ENCODE measurements at regions not wholly inside any gene's neighbourhood (a gene's known extent, or its start where the extent isn't known, plus 50 kb on each side); places are given as distances from the start of the nearest gene placed in this dataset.

DNA sequence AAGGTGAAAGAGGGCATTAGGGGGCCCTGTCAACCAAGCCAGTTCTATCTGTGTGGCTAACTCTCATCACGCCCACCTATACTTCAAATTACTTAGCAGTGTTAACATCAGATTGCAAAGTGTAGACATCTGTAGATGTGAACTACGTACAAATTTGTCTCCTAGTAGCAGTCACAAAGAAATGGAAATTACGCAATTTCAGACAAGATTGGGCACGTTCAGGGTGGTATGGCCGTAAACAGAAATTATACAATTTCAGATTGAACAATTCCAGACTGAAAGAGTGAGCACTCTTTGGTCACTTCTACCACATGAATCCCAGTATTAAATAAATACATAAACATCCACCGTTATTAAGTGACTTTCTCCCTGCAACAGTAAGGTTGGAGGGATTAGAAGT is 592.7 kb upstream of the PSMD7 start:
- no peak for DNase-seq (ENCODE audit: low read depth)

DNA sequence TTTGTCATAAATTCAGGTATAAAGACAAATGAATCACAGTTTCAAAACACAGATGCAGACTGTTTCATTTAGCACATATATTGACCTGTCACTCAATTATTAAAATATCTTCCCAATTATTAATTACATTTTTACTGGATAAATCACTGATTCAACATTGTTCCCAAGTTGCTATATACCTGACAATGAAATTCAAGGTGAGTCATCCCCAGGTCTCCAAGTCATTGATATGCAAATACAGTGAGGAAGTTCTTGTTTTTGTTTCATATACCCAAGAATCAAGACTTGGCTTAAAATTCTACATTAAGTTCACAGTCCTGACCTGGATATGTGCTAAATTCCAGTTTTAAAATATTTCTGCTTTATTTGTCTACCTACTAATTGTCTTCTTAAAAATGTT is 599.3 kb upstream of the PSMD7 start:
- DNase-seq (ENCODE audit: low read depth): no peak

DNA sequence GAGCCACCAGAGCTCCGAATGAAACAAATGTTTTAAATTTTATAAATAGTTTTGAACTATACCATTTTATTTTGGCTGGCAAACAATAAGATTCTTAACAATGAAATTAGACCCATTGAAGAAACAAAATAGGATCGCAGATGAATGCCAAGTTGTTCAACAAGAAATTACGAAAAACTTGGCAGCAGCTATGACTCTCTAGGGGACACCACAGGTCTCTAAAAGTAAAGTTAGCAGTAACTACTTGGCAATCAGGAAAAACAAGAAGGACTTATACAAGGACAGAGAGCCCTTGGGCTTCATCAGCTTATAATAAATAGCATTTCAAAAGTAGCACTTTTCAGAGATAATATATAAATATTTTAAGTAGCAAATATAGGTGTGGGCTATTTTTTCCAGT is 603.8 kb upstream of the PSMD7 start:
- no peak for DNase-seq (ENCODE audit: low read depth)

DNA sequence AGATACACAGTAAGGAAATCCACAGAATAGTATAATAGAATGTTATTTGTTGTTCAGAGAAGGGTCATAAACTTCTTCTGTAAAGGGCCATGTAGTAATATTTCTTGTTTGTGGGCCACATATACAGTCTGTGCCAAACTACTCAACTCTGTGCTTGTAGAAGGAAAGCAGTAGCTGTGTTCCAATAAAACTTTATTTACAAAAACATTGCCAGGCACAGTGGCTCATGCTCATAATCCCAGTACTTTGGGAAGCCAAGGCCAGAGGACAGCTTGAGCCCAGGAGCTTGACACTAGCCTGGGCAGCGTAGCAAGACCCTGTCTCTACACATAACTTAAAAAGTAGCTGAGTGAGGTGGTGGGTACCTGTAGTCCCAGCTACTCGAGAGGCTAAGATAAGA is 612.8 kb upstream of the PSMD7 start:
- no peak for DNase-seq (ENCODE audit: low read depth)

DNA sequence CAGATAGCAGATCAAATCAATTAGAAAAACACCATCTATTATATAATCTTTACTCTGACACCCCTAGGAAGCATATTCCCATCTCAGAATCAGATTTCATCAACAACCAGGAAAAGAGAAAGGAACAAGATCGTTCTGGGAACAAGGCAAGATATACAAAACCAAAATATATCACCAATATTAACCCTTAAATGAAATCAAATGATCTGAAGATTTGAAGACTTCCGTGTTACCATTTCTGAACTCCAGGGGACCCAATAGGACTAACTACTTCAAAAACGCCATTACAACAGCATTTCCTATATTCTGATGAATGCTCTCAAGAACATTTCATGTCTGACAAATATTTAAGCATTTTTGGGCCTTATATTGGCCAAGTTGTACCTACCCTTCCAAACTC is 624.2 kb upstream of the ZFHX3 start:
- no peak for DNase-seq (ENCODE audit: low read depth)

DNA sequence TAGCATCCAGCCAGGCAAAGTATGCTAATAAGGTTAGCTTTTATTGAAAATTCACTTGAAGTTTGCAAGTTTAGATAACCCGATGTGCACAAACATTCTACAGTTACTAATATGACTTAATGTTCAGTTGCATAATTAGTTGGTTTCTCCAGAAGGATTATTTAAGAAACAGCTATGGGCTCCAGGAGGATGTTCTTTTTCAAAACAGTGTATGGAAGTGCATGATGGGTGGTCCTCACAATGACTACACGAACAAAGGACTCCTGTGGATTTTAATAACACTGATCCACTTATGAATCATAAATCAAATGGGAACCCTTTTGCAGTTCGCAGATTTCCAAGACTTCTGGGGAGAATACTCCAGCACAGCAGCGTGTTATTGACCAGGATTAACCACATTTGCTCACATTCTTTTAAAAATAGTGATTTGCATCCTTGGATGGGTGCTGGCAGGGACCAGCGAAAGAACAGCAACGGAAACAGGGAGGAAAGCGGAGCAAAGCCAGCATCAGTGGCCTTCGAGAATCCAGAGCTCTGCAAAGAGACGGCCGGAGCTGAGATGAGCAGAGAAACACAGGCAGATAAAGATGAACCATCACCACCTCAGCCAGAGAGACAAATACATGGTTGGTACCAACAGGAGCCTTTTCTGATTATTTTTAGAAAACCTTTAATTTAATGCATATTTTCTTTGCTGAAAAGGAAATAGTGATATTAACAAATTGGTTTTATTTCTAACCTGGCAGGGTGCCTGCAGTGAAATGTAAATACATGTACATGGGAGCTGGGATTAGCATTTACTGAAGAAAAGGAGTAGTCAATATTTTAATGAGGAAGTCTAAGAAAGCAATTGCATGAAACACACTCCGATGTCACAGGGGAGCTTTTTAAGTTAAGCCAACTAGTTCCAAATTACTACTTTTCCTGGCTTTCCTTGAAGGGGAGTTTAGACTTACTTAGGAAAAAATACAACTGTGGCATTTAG is 623.2 kb upstream of the ZFHX3 start:
- no peak for DNase-seq (ENCODE audit: low read depth)

DNA sequence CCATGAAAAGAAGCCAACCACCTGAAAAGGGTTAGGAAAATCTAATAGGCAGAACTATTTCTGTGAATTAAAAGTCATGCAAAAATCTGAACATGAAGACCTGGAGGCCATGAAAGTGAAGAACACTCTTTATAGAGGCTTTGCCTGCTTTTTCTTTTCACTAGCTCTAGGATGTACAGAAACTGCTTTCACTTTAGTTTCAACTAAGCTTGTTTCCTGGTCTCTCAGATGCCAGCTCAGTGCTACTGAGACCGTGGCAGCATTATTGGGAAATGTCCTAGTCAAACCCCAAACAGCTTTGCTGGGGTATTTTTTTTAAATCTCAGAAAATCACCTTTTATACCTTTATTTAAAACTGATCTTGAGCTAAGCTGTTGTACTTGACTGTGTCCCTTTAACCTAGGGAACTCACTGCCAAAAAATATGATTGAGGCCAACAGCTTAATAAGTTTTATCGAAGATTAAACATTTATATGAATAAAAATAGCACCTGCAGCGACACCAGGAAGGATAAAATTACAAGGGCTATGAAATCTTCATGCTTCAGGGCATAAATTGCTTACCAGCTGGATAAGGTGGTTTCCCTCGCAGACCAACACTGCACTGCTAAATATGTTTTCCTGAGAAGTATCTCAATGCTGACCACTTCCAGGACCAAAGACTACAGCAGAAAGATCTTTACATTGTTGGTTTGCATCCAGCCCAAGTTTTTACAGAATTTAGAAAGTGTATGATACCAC is 621.8 kb upstream of the ZFHX3 start:
- DNase-seq (ENCODE audit: low read depth): no peak

DNA sequence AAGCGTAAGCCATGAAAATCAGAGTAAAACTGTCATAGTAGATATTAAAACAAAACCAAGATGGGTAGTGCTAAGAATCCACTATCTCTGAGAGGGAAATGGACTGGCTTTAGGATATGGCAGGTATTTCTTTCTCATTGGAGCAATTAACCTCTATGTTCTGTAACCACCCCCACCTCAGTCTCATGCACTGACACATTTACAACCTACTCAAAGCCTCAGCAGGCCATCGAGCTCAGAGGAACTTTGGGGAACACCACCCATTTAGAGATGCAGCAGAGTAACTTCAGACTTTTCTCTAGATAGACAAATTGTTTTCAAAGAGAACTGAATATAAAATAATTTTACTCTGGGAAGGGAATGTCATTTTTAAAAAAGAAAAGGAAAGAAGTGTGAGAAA is 615.8 kb upstream of the ZFHX3 start:
- no peak for DNase-seq (ENCODE audit: low read depth)

DNA sequence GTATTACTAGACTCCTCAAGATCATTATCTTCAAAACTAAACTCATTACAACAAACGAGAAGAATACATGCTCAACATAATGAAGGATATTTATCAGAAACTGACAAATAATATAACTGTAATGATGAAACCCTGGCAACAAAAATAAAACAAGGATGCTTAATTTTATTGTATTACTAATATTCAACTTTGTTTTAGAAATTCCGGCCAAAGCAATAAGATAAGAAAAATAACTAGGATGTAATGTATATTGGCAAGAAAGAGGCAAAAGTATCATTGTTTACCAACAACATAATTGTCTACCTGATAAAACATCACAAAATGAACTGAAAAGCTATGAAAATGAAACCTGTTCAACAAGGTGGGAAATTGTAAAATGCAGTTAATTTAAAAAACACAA is 588.3 kb upstream of the ZFHX3 start:
- DNase-seq (ENCODE audit: low read depth): no peak

DNA sequence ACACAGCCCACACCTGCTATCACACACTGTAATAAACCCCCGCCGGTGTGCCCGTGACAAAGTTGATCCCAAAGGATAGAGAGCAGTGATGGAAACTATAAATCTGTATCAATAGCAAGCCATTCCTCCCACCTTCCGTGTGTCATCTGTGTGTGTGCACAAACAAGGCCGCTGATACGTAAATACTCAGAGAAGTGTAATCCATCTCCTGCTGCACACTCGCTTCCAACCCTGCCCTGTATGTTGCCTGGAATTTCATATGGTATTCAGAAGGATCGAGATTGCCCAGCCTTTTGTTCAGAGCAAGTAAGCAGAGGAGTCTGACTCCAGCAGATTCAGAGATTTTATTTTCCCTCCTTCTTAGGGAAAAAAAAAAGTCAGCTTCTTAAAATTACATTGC is 581.1 kb upstream of the ZFHX3 start:
- DNase-seq (ENCODE audit: low read depth): no peak

DNA sequence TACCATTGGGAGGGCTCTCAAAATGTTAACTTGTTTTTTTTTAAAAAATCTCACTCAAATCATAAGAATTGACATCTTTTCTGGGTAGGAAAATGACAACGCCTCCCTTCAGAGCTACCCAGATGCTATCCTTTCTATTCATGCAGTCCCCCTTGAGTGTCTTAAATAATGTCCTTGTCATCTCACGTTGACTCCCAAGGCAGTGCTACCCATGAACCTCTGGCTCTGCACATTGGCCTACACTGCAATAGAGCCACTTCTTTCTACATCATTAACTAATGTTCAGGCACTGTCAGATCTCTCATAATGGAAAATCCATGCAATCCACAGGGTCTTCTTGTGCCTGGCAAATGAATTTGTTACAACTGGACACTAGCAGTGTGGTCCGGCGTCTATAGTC is 569.8 kb upstream of the ZFHX3 start:
- no peak for DNase-seq (ENCODE audit: low read depth)

DNA sequence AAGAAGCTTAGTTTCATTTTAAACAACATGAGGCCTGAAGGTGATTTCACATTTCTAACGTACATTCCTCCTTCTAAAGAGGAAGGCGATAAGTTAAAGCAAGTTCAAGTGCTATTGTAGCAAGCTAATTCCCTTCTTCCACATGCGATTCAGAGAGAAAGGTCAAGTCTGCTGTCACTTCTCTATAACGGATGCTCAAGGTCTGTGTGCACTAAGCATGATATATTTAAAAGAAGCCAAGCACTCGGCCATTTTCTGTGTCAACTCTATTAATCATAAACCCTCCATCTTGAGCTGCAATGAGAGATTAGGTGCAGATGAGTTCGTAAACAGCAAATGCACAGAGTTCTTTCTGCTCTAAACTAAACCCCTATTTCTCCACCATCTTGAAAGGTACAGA is 568.8 kb upstream of the ZFHX3 start:
- DNase-seq (ENCODE audit: low read depth): no peak

DNA sequence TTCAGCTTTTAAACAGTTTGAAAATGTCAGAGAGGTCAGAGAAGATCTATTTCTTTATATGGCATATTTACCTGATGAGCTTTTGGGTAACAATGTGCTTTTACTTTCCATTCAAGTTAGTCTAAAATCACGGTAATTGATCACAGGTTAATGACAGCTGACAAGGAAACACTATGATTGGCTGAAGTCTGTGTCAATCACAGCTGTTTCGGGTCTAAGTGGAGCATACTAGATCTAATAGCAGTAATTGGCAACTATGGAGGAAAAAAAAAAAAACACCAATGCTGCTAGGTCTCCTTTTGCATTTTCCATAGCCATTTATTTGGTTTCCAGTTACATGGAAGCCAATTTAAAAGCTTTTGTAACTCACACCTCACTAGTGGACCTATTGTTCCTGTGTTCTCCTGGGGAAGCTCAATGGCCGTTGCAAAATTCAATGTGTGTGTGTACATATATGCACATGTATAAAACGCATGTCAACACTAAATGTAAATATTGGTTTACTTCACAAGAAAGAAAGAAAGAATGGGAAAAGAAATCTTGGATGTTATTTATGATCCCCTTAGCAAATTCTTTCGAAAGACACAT is 568.3 kb upstream of the ZFHX3 start:
- peak; percentile 49 for DNase-seq (ENCODE audit: low read depth)

DNA sequence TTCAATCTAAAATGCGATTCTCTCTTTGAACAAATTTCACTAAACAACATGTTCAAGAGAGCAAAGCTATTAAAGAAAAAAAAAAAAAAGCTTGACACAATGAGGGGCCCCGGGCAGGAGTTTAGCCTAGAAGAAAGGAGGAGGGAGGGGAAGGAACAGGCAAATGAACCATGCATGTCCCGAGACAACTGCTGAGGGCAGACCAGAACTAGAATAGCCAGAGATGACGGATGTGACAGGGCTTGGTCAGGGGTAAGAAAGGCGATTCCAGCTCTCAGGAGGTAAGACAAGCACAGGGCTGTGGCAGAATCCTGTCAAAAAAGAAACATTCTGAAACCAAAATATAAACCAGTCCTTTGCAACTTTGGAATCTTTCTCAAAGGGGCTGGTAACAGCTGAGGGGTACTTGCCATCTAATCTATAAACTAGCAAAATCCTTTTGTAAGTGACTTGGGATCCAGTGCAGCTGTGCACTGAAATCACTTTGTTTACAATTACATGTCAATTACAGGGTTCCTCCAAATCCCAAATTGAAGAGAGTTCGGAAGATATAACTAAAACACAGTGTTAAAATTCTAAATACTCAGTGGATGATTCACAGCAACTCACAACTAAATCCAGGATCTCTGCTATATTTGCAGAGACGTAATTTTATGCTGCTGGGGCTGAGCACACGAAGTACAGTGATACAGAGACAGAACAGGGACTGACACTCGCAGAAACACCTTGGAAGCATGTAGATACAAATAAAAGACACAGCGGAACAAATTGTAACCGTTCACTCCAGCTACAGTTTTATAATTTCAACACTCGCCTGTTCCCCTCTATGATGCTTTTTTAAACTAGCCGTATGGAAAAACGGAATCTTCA is 567.4 kb upstream of the ZFHX3 start:
- DNase-seq (ENCODE audit: low read depth): no peak

DNA sequence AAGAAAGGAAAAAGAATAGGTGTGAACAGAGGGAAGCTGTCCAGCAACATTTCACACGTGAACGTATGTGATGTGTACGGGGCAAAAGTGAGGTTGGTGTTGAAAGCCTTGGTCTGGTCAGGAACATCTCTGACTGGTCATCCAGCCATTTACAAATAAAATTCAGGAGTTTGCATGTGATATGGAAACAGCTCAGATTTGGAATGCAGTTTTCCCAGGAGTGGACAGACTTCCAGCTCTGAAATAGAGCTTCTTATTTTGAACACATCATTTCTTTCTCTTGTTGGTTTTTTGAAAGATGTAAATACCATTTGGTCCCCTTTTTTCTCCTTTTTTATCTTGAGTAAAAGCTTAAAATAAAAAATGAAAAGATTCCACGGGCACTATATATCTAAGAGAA is 566.2 kb upstream of the ZFHX3 start:
- DNase-seq (ENCODE audit: low read depth): no peak

DNA sequence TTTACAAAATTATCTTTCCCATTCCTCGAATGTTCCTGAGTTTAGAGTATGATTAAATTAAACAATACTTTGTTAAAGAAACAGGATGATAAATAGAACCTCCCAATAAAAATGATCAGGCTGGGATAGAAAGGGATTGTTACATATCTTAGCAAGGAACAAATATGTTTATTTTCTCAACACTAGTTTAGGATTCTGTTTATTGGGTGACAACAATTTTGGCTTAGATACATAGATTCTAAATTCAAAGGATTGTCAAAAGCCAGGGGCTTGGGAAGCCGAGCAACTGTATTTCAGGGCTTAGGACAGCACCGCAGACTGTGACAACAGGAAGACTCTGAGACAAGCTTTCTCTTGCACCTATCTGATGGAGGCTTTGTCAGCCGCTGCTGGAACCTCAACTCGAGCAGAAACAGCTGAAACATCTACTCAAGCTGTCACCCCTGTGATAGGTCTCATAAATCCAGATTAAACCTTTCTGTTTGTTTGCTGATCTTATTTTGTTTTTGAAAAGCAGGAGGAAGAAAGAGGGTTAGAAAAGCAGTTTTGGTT is 562.8 kb upstream of the ZFHX3 start:
- DNase-seq (ENCODE audit: low read depth): no peak

DNA sequence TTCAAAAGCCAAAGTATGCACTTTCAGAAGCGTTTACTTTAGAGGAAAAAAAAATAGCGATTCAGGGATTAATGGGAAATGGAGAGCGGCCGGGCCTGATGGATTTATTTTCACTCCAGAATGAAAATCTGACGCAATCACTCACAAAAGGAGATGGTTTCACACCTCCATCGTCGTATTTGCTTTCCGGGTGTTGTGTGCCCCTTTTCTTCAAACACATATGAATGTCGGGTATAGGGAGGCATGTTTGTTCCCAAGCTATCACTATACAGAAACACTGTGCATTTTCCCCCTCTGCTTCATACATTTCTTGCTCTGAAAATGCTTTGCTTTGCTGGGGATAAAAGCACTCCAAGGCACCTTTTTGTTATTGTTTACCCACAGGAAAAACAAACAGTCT is 562.2 kb upstream of the ZFHX3 start:
- no peak for DNase-seq (ENCODE audit: low read depth)

DNA sequence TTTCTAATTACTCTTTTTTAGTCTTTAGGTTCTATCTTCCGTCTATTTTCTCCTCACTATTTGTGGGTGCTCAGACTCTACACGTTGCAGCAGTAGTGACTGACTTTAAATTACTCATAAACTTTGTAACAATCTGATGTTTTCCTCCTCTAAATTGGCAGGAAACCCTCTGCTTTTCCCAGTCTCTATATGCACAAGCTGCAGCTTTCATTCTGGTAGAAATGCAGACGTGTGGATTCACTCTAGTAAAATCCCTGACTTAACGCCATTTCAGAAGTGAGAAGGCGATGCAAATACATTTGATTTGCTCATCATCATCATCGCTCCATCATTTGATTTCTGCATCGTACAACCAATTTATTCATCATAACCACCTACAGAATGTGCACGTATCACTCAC is 561.0 kb upstream of the ZFHX3 start:
- no peak for DNase-seq (ENCODE audit: low read depth)

DNA sequence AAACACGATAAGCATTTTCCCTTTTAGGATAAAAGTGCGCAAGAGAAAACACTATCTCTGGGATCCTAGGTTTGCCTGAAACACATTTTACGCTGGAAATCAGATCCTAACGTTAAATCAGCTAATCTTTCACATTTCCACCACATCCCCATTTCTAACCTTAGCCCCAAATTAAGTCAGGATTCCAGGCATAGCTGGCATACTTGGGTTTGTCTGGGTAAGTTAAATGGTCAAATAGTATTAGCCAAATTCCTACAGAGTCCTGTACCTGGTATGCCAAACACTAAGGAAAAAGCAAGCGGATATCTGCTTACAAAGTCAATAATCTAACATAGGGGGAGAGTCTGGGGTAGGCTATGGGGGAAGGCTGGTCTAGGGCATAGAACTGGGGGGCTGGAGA is 557.4 kb upstream of the ZFHX3 start:
- DNase-seq (ENCODE audit: low read depth): no peak

DNA sequence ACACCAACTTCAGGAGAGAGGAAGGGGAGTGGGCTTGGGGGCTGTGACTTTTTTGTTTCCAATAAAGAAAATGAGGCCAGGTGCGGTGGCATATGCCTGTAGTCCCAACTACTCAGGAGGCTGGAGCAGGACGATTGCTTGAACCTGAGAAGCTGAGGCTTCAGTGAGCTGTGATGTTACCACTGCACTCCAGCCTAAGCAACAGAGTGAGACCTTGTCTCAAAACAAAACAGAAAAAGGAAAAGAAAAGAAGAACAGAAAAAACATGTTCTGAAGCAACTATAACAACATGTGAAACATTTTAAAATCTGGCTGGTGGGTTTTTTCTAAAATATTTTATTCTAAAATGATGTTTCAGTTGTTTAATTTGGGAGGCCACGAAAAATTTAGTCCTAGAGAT is 554.0 kb upstream of the ZFHX3 start:
- no peak for DNase-seq (ENCODE audit: low read depth)

DNA sequence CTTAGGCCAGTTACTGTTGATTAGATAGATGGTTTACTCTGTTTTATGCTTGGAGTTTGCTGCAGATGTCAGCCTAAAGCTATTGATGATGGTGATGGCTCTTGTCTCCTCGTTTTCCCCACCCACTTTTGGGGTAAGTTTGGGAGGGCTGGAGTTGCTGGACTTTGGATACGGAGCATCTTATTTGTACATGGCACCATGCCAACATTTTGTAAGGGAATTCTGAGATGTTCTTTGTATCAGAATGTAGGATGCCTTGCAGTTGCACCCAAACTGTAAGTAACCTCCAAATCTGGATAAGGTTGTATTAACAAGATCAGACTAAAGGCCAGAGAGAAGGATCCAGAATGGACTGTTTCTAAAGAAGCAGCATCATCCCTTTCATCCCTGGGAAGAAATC is 551.9 kb upstream of the ZFHX3 start:
- no peak for DNase-seq (ENCODE audit: low read depth)

DNA sequence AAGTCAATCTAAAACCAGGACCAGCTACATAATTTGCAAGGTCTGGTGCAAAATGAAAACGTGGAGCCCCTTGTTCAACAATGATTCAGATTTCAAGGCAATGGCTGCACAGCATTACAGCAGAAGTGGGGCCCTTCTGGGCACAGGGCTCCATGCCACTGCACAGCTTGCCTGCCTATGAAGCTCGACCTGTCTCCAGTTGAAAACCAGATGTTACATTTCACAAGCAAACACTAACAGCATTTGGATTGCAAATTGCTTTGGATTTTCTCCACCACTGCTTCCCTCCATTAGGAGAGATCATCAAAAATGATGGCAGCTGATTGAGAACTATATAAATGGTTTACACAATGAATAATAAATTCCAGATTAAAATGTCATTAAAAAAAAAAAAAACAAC is 551.4 kb upstream of the ZFHX3 start:
- no peak for DNase-seq (ENCODE audit: low read depth)
